ENCODE measurements at regions not wholly inside any gene's neighbourhood (a gene's known extent, or its start where the extent isn't known, plus 50 kb on each side); places are given as distances from the start of the nearest gene placed in this dataset.

- Mint-ChIP-seq H3K4me1 (ENCODE audit: low read depth) (no peaks in the 10 kb centered on the region), H3K27me3 (no peaks in the 10 kb centered on the region), H3K27ac (no peak overlapping the region), H3K9me3 (no peaks in the 10 kb centered on the region), H3K4me3 (no peak overlapping the region), H3K36me3 (ENCODE audit: low read depth) (no peaks in the 10 kb centered on the region)
- no peak overlapping the region for H3K27ac ChIP-seq (ENCODE audit: low read depth in 1 of 2, low read length in 2 of 2)
- H3K27me3 ChIP-seq (ENCODE audit: control insufficient read depth in 1 of 2, insufficient read depth in 2 of 2, low read length in 2 of 2) = no peaks in the 10 kb centered on the region
- no peaks in the 10 kb centered on the region for H3K4me1 ChIP-seq (ENCODE audit: insufficient read depth, low read length)
- H3K36me3 ChIP-seq (ENCODE audit: insufficient read depth, low read length) = no peaks in the 10 kb centered on the region
- no peak for DNase-seq
- CTCF ChIA-PET = no interaction called here
- no peaks in the 10 kb centered on the region for H3K9me3 ChIP-seq (ENCODE audit: control insufficient read depth in 1 of 2, insufficient read depth in 1 of 2, low read length in 2 of 2)
- POLR2A ChIA-PET = no interaction called here
- intact Hi-C loops (cut with DNase I, micrococcal nuclease) = no loop called here
- ATAC-seq (ENCODE audit: poor library complexity) = no peak
- no peak overlapping the region for H3K4me3 ChIP-seq (ENCODE audit: low read length)
- no peak for TF ChIP-seq CTCF (IDR thresholded peaks at IDR 0.05)
Observed at GRCh38 chr5:68762201-68762600, 331.6 kb upstream of the SLC30A5 start.

- Mint-ChIP-seq H3K9me3 (no peaks in the 10 kb centered on the region), H3K36me3 (ENCODE audit: low read depth) (no peaks in the 10 kb centered on the region), H3K27me3 (no peaks in the 10 kb centered on the region), H3K4me3 (no peak overlapping the region), H3K4me1 (ENCODE audit: low read depth) (no peaks in the 10 kb centered on the region), H3K27ac (no peak overlapping the region)
- ATAC-seq (ENCODE audit: poor library complexity) (no peak), DNase-seq (no peak)
- no peaks in the 10 kb centered on the region for H3K27me3 ChIP-seq (ENCODE audit: control insufficient read depth in 1 of 2, insufficient read depth in 2 of 2, low read length in 2 of 2)
- no peaks in the 10 kb centered on the region for H3K9me3 ChIP-seq (ENCODE audit: control insufficient read depth in 1 of 2, insufficient read depth in 1 of 2, low read length in 2 of 2)
- no peak overlapping the region for H3K27ac ChIP-seq (ENCODE audit: low read depth in 1 of 2, low read length in 2 of 2)
- POLR2A ChIA-PET = interaction anchor here (1.0 kb wide), 1 partner anchor 10 kb away, joined by 3 read pairs; no protein-coding TSS in a partner anchor
- no peaks in the 10 kb centered on the region for H3K36me3 ChIP-seq (ENCODE audit: insufficient read depth, low read length)
- intact Hi-C loops (cut with DNase I, micrococcal nuclease) = no loop called here
- no peak overlapping the region for H3K4me3 ChIP-seq (ENCODE audit: low read length)
- CTCF ChIA-PET = no interaction called here
- TF ChIP-seq CTCF (IDR thresholded peaks at IDR 0.05) = no peak
- no peaks in the 10 kb centered on the region for H3K4me1 ChIP-seq (ENCODE audit: insufficient read depth, low read length)
Observed at GRCh38 chr5:68766952-68767464, 326.8 kb upstream of the SLC30A5 start.

- Mint-ChIP-seq H3K4me1 (ENCODE audit: low read depth) (no peaks in the 10 kb centered on the region), H3K27ac (no peak overlapping the region), H3K36me3 (ENCODE audit: low read depth) (no peaks in the 10 kb centered on the region), H3K27me3 (no peaks in the 10 kb centered on the region), H3K9me3 (no peaks in the 10 kb centered on the region), H3K4me3 (no peak overlapping the region)
- Histone ChIP-seq H3K36me3 (ENCODE audit: insufficient read depth, low read length) (no peaks in the 10 kb centered on the region), H3K27ac (ENCODE audit: low read depth in 1 of 2, low read length in 2 of 2) (no peak overlapping the region), H3K9me3 (ENCODE audit: control insufficient read depth in 1 of 2, insufficient read depth in 1 of 2, low read length in 2 of 2) (no peaks in the 10 kb centered on the region), H3K4me1 (ENCODE audit: insufficient read depth, low read length) (no peaks in the 10 kb centered on the region), H3K4me3 (ENCODE audit: low read length) (no peak overlapping the region), H3K27me3 (ENCODE audit: control insufficient read depth in 1 of 2, insufficient read depth in 2 of 2, low read length in 2 of 2) (no peaks in the 10 kb centered on the region)
- ATAC-seq (ENCODE audit: poor library complexity) = no peak
- intact Hi-C loops (cut with DNase I, micrococcal nuclease) = no loop called here
- no peak for TF ChIP-seq CTCF (IDR thresholded peaks at IDR 0.05)
- no peak for DNase-seq
- ChIA-PET CTCF (no interaction called here), POLR2A (no interaction called here)
Observed at GRCh38 chr5:68770551-68770950, 323.3 kb upstream of the SLC30A5 start.

All from CD4-positive, alpha-beta T cell (primary cell).